Fibroblast of the conjunctiva (primary cell): ENCODE measurements at regions not wholly inside any gene's neighbourhood (a gene's known extent, or its start where the extent isn't known, plus 50 kb on each side); places are given as distances from the start of the nearest gene placed in this dataset.

Source experiments
- DNase-seq: peaks from one replicate; pipeline ENCODE4 v3.0.0-alpha.2; 2010; ENCODE audit warnings: low read depth

DNA sequence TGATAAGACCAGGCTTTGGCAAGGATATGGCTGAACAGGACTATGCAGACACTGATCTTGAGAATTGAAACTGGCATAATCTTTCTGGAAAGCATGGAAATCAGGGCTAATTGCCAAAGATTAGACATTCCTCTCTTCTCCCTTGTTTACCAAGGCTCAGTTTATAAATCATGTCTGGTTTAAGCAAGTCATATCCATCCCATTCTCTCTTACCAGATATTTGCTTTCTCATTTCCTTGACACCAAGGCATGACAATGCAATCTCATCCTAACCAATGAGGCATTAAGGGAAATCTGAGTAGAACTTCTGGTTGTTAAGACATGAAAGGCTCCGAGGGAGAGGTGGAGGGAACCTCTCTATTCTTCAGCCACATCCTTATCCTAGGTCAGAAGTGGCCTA, 110.3 kb upstream of the CEP85L start:
- DNase-seq, result no peak

DNA sequence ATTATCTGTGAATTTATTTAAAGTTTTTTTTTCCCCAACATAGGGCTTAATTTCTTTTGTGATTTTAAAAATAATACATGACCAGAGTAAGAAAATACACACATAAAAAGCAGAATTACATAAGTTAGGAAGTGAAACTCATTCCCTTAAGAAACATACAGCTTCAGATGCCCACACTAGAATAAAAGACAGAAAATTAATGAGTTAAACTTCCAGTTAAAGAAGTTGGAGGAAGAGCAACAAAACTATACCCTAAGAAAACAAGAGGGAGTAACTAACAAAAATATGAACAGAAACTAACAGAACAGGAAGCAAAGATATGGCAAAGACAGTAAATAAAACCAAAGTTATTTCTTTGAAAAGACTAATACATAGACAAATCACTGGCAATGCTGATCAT, 107.6 kb upstream of the CEP85L start:
- no peak for DNase-seq

DNA sequence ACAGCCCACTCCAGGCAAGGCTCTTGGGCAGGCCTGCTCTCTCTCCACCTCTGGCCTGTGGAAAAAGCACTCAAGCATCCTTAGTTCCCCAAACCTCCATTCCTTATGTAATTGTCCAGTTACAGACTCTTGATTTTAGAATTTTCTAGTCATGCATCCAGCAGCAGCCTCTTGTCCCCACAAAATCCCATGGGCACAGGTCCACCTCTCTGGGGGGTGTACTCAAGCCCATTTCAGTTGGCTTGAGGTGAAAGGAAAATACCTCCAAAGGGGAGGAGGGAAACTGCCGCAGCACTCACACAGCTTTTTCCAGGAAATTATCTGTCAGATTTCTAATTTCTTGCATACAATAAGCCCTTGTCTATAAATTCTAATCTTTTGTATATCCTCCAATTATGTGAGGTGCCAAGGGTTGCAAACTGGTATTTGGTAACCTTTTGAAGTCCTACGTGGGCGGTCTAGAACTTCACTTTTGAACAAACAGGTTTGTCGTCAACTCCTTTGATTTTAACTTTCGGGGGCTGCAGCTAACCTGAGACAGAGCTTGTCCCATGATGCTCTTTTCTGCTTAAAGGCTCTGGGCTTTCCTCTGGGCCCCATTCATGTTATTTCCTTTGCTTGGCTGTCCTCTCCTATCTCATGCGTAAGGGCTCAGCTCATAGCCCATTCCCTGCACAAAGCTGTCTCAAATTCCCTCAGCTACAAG, 104.7 kb upstream of the CEP85L start:
- DNase-seq, result no peak

DNA sequence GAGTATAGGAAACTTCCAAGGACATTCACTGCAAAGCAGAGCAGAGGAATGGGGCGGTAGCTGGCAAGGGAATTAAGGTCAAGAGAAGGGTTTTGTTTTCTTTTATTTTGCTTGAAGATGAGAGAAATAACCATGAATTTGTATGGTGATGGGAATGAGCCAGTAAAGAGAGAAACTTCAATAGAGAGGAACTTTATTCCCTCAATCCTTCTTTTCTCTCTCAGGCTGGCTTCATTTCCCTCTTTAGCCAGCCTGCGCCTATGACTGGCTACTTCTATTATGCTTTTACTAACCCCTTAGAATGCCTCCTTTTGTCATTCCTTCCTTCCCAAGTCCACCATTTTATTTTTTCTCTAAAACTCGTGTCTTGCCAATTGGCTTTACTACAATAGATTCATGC, 101.4 kb upstream of the CEP85L start:
- DNase-seq, result no peak

DNA sequence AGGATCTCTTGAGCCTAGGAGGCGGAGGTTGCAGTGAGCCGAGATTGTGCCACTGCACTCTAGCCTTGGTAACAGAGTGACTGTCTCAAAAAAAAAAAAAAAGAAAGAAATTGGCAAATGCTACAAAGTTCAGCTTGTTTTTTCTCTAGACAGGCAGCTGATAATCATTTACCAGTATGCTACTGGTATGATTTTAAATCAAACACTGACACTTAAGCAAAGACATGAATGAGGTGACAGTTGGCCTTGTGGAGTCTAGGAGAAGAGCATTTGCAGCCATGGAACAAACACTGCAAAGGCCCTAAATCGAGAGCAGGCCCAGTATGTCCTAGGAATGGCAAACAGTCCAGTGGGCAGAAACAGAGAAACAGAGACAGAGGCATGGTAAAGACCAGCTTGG, 99.7 kb upstream of the CEP85L start:
- no peak for DNase-seq

DNA sequence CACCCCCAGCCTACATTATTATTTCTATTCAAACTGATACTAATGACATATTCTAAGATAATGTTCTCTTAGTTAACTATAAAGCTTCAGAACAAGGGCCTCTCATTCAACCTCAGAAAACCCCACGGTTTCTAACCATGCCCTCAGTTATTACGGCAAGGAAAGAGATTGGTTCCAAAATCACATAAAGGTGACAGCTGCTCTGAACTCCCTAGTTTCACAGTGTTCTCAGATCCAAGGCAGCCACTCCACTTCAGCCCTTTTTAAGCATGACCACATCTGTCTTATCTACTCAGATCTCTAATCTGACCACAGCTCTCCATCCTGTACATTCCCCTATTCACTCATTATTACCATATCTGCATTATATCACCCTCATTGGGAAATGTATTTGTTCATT, 98.8 kb upstream of the CEP85L start:
- no peak for DNase-seq

DNA sequence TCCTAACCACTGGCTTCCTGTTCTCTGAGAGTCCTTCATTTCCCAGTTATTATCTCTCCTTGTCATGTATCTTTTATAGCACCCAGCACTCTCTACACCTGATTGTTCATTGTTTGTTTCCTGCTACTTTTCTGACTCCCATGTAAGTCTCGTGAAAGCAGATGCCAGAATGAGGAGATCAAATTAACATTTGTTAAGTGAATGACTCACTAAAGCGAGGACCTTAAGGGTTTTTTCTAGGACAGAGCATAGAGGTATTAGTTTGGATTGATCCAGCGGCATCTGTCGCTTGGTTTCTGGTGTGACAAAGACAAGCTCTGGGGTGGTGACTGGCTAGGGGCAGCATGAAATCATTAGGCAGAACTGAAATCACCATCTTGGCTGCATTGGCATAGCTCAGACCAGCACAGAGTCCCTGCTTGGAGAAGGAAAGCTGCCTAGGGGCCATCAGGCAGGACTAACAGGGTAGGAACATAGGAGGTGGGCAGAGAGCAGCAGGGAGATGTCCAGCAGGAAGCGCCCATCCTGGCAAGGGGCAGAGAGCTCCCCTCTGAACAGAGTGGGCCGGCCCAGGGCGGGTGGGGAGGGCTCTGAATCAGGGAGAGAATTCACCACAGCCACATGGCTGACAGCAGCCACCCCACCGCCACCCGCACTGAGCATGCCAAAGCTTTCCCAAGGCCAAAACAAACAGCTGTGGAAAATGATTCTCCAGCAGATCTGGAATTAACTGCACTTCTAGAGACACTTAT, 97.1 kb upstream of the CEP85L start:
- no peak for DNase-seq

DNA sequence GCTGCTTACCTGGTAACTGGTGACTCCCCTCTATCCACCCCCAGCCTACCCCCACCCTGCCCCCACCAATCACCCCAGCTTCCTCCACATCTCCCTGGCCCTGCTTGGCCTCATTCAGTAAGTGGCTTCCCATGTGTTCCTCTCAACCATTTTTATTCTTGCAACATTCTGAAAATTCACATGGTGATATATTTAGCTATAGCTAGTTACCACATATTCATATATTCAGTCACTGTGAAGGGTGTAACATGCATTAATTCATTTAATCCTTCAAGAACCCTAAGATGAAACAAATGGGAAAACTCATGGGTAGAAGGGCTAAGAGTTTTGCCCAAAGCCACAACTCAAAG, 95.4 kb upstream of the CEP85L start:
- no peak for DNase-seq

DNA sequence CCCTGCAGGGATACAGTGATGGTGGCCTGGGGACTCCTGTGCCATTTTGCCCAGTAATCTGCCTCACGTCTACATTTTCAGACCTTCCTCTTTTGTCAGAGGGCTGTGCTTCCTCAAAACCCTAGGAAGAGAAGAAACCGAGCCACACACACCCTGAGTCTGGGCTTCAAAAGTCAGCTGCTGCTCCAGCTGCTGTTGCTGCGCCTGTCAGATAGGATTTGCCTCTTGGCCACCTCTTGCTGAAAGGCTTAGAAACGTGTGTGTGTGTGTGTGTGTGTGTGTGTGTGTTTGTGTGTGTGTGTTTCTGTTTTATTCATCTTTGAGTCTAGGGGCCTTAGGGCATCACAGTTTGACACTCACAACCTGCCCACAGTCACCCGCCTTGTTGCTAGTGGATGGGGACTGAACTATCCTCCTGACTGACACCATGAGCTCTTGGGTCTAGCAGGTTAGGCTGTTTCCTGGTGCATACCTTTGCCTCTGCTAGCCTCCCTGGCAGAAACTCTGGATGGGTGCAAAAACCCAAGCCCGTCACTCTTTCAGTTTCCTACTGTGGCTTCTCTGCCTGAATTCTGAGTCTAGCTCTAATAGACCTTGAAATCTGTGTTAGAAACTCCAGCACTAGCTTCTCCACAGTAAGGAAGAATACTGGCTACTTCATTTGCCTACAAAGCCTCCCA, 94.9 kb upstream of the CEP85L start:
- no peak for DNase-seq

DNA sequence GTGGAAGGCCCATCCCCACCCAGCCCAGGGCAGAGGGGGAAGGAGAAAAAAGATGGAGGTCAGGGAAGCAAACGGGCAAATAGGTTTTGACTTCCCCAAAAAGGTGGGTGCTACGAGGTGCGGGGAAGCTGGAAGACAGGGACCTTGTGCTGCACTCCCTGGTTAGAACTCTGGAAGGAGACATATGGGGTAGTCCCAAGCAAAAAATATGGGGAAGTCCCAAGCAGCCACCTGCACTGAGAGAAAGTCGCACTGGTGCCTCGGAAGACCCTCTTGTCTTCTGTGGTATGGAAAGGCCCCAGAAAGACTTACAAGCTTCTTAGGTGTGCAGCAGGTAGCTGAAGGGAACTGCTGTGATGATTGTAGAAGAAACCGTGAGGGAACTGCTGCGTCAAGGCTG, 93.8 kb upstream of the CEP85L start:
- DNase-seq, result no peak

DNA sequence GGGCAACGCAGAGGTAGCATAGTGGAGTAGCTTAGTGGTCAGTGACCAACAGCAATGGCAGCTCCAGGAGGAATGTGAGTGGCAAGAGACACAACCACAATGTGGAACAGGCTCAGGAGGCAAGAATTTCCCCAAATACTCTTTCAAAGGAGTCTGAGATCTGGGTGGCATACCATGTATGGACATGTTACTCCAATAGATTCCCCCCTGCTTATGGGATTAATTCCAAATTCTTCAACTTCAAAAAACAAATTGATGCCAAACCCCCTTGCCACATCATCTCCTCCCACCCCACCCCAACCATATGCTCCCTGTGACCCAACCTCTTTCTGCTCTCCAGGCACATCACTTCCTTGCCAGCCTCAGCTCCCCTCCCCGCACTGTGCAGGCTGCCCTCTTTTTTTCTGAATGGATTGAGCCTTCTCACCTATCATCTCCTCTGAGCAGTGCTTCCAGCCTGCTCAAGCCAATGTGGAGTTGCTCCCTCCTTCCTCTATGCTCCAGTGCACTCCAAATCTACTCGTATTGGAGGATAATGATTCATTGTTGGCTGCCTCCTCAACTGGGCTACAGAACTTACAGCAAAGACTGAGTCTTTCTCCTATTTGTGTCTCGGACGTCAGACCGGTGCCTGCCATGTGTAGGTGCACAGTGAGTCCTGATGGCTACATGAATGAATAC, 93.0 kb upstream of the CEP85L start:
- no peak for DNase-seq

DNA sequence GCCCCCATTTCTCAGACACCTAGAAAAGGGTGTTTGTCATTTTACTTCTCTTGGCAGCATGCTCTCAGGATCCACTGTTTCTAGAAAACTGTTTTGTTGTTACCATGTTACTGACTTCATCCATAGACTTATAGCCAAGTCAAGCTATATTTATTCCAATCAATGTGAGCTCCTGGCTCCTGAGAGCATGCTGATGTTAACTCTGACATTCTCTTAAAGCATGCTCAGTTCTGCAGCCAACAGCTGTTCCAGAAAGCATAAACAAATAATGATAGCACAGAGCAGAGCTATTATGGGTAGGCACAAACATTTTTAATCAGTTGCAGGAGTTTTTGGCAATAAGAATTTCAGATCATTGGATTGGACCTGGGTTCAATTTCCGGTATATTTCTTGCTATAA, 92.4 kb upstream of the CEP85L start:
- DNase-seq, result no peak

DNA sequence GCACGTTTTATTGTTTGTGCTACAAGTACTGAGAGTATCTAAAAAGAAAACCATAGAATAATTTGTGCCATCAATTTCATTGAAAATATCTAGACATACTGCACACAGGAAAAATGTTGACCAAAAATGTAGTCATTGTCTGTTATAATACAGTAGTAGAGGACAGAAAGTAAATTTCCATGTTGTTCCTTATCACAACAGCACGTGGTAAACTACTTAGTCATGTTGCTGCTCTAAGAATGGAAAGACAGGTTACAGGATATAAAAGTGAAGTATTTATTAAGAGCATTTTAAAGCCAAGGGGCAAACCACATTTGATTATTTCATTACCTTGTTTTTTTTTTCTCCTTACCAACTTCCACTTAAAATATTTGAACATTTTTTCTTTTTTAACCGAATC, 89.0 kb upstream of the CEP85L start:
- no peak for DNase-seq

DNA sequence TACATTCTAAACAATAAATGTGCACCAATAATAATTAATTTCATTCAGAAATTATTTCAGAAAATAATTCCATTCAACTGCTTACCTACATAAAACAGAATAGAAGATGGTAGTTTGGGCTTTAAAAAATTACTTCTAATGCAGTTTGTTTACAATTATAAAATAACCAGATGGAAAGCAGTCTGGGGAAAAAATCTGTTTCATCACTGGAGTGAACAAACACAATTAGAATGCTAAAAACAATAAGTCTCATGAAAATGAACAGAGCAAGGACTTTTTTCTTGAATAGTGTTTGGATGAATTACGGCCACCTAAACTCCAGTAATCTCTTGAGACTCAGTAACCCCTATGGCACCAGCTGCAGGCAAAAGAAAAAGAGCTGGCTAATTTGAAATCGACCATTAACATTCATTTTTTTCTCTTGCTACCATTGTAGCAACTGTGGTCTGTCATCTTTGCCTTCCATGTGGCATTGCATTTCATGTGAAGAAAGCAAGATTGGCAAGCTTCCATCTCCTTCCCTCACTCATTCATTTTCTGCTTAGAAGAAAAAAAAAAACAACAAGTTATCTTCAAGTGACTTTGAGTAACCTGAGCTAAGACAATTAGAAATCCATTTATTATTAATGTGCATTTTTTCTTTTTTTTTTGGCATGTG, 88.4 kb upstream of the CEP85L start:
- no peak for DNase-seq

DNA sequence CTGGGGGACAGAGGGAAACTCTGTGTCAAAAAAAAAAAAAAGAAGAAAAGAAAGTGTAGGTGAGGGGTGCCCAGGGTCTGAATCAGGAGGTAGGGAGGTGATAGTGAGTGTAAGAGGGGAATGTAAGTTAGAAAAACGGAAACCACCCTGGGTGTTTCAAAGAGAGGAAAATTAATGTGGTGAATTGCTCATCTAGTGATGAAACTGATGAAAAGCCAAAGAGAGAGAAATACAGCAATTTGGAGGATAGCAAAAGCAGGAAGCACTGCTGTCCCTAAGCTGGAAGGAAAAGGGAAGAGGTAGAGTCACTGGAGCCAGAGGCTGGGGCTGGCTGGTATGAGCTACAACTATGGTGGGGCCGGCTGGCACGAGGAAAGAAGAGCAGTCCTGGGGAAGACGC, 85.0 kb upstream of the CEP85L start:
- DNase-seq, result no peak

DNA sequence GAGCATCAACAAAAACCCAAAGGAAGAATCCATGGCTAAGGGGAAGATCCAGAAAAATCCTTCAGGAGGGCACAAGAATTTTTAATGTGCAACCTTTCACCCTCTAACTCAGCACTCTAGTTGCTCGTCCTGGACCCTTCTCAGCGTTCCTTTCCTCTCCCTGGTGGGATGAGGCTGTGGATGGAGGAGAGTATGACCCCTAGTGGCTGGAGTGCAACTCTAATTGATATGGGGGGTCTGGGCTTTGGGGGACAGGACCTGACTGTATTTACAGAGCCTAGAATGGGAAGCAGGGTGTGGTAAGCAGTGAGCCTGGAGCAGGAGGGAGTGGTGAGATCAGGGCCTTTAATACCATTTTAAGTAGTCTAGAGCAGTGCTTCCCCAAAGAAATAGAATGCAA, 83.9 kb upstream of the CEP85L start:
- no peak for DNase-seq

DNA sequence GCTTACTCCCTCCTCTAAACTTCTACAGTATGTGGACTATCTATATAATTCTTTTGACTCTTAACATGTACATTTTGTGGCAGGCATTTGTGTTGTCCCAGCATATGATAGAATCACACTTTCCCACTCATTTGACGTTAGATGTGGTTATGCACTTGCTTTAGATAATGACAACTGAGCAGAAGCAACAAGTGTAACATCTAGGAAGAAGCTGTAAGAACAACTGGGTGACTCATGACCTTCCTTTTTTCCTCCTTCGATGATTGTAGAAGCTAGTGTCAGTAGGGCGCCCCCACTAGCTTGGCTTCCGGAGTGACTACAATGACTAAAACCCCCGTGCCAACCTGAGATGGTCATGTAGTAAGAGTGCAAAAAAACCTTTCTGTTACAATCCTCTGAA, 74.6 kb upstream of the CEP85L start:
- no peak for DNase-seq

DNA sequence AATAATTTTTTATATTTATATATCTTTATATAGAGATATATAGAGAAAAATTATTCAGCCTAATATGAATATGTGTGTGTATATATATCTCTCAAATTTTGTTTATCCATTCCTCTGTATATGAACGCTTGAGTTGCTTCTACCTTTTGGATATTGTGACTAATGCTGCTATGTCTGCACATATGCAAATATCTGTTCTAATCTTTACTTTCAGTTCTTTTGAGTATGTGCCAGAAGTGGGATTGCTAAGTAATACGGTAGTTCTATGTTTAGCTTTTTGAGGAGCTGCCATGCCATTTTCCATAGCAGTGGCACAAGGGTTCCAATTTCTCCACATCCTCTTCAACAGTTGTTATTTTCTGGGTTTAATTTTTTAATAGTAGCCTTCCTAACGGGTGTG, 72.8 kb upstream of the CEP85L start:
- no peak for DNase-seq

DNA sequence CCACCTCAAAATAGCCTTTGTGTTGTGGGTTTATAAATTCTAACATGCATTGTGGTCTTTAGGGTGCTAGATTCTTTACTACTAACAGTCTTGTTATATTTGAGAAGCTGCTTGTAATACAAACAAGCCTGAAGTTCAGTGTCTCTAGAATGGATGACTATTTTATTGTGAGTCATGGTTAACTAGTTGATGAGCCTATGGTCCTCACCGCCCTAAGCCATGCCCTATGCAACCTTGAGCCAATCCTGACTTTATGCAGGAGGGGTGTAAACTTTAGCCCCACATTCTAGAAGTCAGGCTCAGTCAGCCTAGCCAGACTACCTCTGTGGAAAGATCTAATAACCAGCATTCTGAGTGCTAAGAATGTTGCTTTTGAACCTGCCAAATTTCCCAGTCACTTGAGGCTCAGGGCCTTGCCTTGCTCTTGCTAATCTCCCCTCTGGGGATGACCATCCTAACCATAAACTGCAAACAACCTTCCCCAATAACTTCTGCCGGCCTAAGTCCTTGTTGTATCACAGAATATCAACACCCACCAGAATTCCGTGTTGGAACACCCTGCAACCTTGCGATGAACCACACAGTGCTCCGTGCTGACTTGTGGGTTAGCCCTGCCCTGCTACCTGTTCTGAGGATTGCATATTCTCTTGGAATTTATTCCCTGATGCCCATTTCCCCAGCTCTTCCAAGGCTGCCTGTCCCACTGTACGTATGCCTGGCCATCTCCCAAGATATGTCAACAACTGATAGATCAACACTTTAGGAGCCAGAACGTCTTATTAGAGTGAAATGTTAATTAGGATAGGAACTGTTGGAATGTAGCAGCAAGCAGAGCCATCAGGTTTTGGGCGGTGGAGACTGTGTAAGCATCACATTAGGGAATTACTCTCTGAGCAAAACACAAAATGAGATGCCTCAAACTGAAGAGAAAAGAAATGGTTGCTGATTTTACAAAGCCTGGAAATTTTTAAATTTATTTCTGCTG, 71.7 kb upstream of the CEP85L start:
- no peak for DNase-seq

DNA sequence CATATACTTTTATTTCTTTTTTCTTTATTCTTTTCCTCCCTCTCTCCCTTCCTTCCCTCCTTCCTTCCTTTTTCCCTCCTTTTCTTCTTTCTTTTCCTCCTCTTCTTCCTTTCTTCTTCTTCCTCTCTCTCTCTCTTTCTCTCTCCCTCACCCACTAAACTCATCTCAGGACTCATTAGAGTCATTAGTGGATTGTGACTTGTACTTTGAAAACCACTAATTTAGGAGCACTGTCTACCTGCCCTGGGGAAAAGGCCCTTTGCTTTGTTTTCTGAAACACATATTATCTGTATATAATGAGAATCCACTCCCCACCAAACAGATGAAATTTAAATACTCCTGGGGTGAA, 68.7 kb upstream of the CEP85L start:
- DNase-seq, result no peak
